H1 (cell line): ENCODE measurements at regions not wholly inside any gene's neighbourhood (a gene's known extent, or its start where the extent isn't known, plus 50 kb on each side); places are given as distances from the start of the nearest gene placed in this dataset.

Experiments used
- ATF2 ChIP-seq: IDR thresholded peaks from 2 replicates; pipeline ENCODE4 v1.6.1; 2012; ENCODE audit warnings: low read length, inconsistent platforms
- ATF3 ChIP-seq: IDR thresholded peaks from 2 replicates; pipeline ENCODE4 v1.6.1; 2011; ENCODE audit warnings: low read depth, mild to moderate bottlenecking, low read length; ENCODE audit not compliant: insufficient read depth
- BACH1 ChIP-seq: IDR thresholded peaks from 2 replicates; pipeline ENCODE4 v1.6.1; 2012; ENCODE audit warnings: low read length, improper control_type of control experiment
- CEBPB ChIP-seq: IDR thresholded peaks from 2 replicates; pipeline ENCODE4 v1.6.1; 2012; ENCODE audit warnings: low read depth, low read length
- CTCF ChIP-seq, 3 experiments: IDR thresholded peaks; 1 replicate in 2 of 3; 2 replicates in 1 of 3; pipeline versions ENCODE4 v1.5.1 to v1.6.1; 2011; ENCODE audit warnings: low read length in 3 of 3, mild to moderate bottlenecking in 3 of 3, inconsistent platforms in 2 of 3, low read depth in 1 of 3, moderate library complexity in 1 of 3; ENCODE audit not compliant: insufficient read depth in 1 of 3; ENCODE audit errors: control extremely low read depth in 1 of 3
- JUND ChIP-seq: IDR thresholded peaks from 2 replicates; pipeline ENCODE4 v1.6.1; 2011; ENCODE audit warnings: mild to moderate bottlenecking, improper control_type of control experiment, low read length
- MAFK ChIP-seq: IDR thresholded peaks from 2 replicates; pipeline ENCODE4 v1.6.1; 2012; ENCODE audit warnings: low read depth, mild to moderate bottlenecking, improper control_type of control experiment, low read length
- NRF1 ChIP-seq: IDR thresholded peaks from 2 replicates; pipeline ENCODE4 v1.6.1; 2011; ENCODE audit warnings: mild to moderate bottlenecking, low read depth, low read length, improper control_type of control experiment
- POLR2A ChIP-seq, 2 experiments: IDR thresholded peaks; 1 replicate in 1 of 2; 2 replicates in 1 of 2; pipeline ENCODE4 v1.6.1; 2011; ENCODE audit warnings: low read depth in 2 of 2, low read length in 2 of 2, mild to moderate bottlenecking in 2 of 2; ENCODE audit errors: control extremely low read depth in 1 of 2
- POLR2AphosphoS5 ChIP-seq: IDR thresholded peaks from 2 replicates; pipeline ENCODE4 v1.6.1; 2011; ENCODE audit warnings: low read depth, low read length
- SUZ12 ChIP-seq: fragments of 200-600 bp; sonication (generic); IDR thresholded peaks from 2 replicates; pipeline ENCODE4 v1.6.1; 2012; ENCODE audit warnings: mild to moderate bottlenecking, inconsistent platforms, low read length, moderate library complexity, mixed read lengths
- ZNF274 ChIP-seq: IDR thresholded peaks from 2 replicates; pipeline ENCODE4 v1.7.0; 2012; ENCODE audit warnings: low read length, borderline replicate concordance; ENCODE audit errors: extremely low read depth

GRCh38 chr16:59881376-59881775, 1147.3 kb upstream of the GOT2 start:
- TF ChIP-seq ATF2: no peak
- no peak for TF ChIP-seq POLR2AphosphoS5
- no peak for TF ChIP-seq CTCF (IDR thresholded peaks at IDR 0.05; ENCODE audit: control extremely low read depth in 1 of 3, insufficient read depth in 1 of 3, low read depth in 1 of 3, low read length in 3 of 3)
- TF ChIP-seq ATF3: no peak
- no peak for TF ChIP-seq ZNF274
- TF ChIP-seq POLR2A (IDR thresholded peaks at IDR 0.05; ENCODE audit: control extremely low read depth in 1 of 2, low read depth in 2 of 2, low read length in 2 of 2): no peak
- no peak for TF ChIP-seq CEBPB
- TF ChIP-seq NRF1: no peak
- no peak for TF ChIP-seq JUND
- no peak for TF ChIP-seq BACH1
- no peak for TF ChIP-seq SUZ12
- TF ChIP-seq MAFK: no peak
